ENCODE measurements at regions not wholly inside any gene's neighbourhood (a gene's known extent, or its start where the extent isn't known, plus 50 kb on each side); places are given as distances from the start of the nearest gene placed in this dataset.

DNA sequence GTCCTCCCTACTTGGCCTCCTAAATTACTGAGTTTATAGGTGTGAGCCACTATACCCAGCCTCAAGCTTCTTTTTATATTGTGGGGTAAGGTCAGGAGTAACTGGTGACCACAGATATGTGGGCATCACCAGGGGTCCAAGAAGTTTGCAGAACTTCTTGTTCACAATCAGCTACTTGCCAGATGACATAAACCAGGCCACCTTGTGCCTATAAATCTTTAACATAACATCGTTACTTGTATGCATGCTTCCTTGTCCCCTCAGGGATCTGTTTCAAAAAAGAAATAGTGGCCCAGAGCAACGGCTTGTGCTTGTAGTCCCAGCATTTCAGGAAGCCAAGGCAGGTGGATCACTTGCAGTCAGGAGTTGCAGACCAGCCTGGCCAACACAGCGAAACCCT lies 115.1 kb upstream of the FAM174B start:
- WGBS (ENCODE audit: extremely low coverage, insufficient coverage, insufficient read length) = no CpG with 5 or more reads among the region's 3 CpGs
- H3K4ac ChIP-seq (ENCODE audit: low read depth, low read length) = no peak overlapping the region

GRCh38 chr15:92772061-92772460 lies 116.5 kb upstream of the FAM174B start:
- no peak overlapping the region for H4K12ac ChIP-seq (ENCODE audit: low read depth, low read length)
- no peak overlapping the region for H2BK12ac ChIP-seq (ENCODE audit: low read length)
- H3K9me3 ChIP-seq (ENCODE audit: insufficient read depth, low read depth, low read length) = no peaks in the 10 kb centered on the region
- no peak overlapping the region for H3K4me2 ChIP-seq (ENCODE audit: low read length)
- H3K79me2 ChIP-seq (ENCODE audit: control insufficient read depth, insufficient read depth, low read length, poor library complexity) = no peaks in the 10 kb centered on the region
- no peak overlapping the region for H2AFZ ChIP-seq (ENCODE audit: insufficient read depth, low read length, poor library complexity)
- no peaks in the 10 kb centered on the region for H3K79me1 ChIP-seq (ENCODE audit: low read length)
- WGBS (ENCODE audit: extremely low coverage, insufficient coverage, insufficient read length) = no CpG with 5 or more reads among the region's 9 CpGs
- no peak overlapping the region for H3K9ac ChIP-seq (ENCODE audit: low read length)
- H3K4me1 ChIP-seq (ENCODE audit: control insufficient read depth in 1 of 2, insufficient read depth in 2 of 2, low read length in 2 of 2) = no peaks in the 10 kb centered on the region
- no peak overlapping the region for H4K8ac ChIP-seq (ENCODE audit: low read depth, low read length)
- no peak overlapping the region for H3K4ac ChIP-seq (ENCODE audit: low read depth, low read length)
- H2BK120ac ChIP-seq (ENCODE audit: insufficient read depth, low read length, poor library complexity) = no peak overlapping the region
- H2BK5ac ChIP-seq (ENCODE audit: low read depth, low read length, poor library complexity) = no peak overlapping the region
- H3K14ac ChIP-seq (ENCODE audit: low read length) = no peak overlapping the region
- H3K27me3 ChIP-seq (ENCODE audit: insufficient read depth, low read length) = no peaks in the 10 kb centered on the region
- no peak overlapping the region for H3K27ac ChIP-seq (ENCODE audit: low read depth, low read length)
- H3K36me3 ChIP-seq (ENCODE audit: control insufficient read depth in 1 of 2, insufficient read depth in 2 of 2, low read length in 2 of 2) = no peaks in the 10 kb centered on the region
- H3K18ac ChIP-seq (ENCODE audit: low read length) = no peak overlapping the region
- DNase-seq = no peak
- no peak overlapping the region for H4K91ac ChIP-seq (ENCODE audit: low read depth, low read length)
- no peak overlapping the region for H2AK5ac ChIP-seq (ENCODE audit: low read length)
- no peak overlapping the region for H3K23ac ChIP-seq (ENCODE audit: low read length)
- H3K4me3 ChIP-seq (ENCODE audit: low read depth, low read length) = no peak overlapping the region

More for the DNA sequence above, 115.1 kb upstream of the FAM174B start:
- Histone ChIP-seq H3K27me3 (ENCODE audit: insufficient read depth, low read length) (no peaks in the 10 kb centered on the region), H3K23ac (ENCODE audit: low read length) (no peak overlapping the region), H4K8ac (ENCODE audit: low read depth, low read length) (no peak overlapping the region), H3K4me3 (ENCODE audit: low read depth, low read length) (no peak overlapping the region), H3K79me2 (ENCODE audit: control insufficient read depth, insufficient read depth, low read length, poor library complexity) (no peaks in the 10 kb centered on the region), H3K9ac (ENCODE audit: low read length) (no peak overlapping the region), H2BK5ac (ENCODE audit: low read depth, low read length, poor library complexity) (no peak overlapping the region), H3K36me3 (ENCODE audit: control insufficient read depth in 1 of 2, insufficient read depth in 2 of 2, low read length in 2 of 2) (no peaks in the 10 kb centered on the region), H3K4me1 (ENCODE audit: control insufficient read depth in 1 of 2, insufficient read depth in 2 of 2, low read length in 2 of 2) (no peaks in the 10 kb centered on the region), H2AK5ac (ENCODE audit: low read length) (no peak overlapping the region), H4K91ac (ENCODE audit: low read depth, low read length) (no peak overlapping the region), H4K12ac (ENCODE audit: low read depth, low read length) (no peak overlapping the region), H3K27ac (ENCODE audit: low read depth, low read length) (no peak overlapping the region), H3K9me3 (ENCODE audit: insufficient read depth, low read depth, low read length) (no peaks in the 10 kb centered on the region), H3K14ac (ENCODE audit: low read length) (no peak overlapping the region), H3K18ac (ENCODE audit: low read length) (no peak overlapping the region), H3K79me1 (ENCODE audit: low read length) (no peaks in the 10 kb centered on the region), H2BK120ac (ENCODE audit: insufficient read depth, low read length, poor library complexity) (no peak overlapping the region), H2BK12ac (ENCODE audit: low read length) (no peak overlapping the region), H3K4me2 (ENCODE audit: low read length) (no peak overlapping the region), H2AFZ (ENCODE audit: insufficient read depth, low read length, poor library complexity) (no peak overlapping the region)
- no peak for DNase-seq

DNA sequence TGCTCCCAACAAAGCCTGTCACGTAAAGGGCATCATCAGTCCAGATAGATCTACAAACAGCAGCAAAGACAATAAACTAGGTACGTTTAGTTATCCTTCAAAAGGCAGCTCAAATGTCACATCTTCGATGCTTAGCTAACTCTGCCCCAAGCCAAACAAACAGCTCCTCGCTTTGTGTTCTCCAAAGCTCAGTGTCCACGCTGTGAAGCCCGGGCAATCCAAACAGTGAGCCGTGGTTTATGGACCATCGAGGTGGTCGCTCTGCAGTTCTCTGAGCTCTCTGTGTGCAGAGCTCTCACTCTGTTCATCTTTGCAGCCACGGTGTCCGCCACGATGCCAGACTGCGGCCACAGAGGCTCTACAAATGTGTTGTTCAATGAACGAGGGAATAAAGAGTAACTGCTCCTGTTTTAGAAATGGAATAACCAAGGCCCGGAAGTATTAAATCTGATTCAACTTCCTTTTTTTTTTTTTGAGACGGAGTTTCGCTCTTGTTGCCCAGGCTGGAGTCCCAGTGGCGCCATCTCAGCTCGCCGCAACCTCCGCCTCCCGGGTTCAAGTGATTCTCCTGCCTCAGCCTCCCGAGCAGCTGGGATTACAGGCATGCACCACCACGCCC lies 117.2 kb upstream of the FAM174B start:
- no peak overlapping the region for H2BK12ac ChIP-seq (ENCODE audit: low read length)
- H3K9me3 ChIP-seq (ENCODE audit: insufficient read depth, low read depth, low read length) = no peaks in the 10 kb centered on the region
- H2BK5ac ChIP-seq (ENCODE audit: low read depth, low read length, poor library complexity) = no peak overlapping the region
- no peak overlapping the region for H3K4ac ChIP-seq (ENCODE audit: low read depth, low read length)
- H4K12ac ChIP-seq (ENCODE audit: low read depth, low read length) = no peak overlapping the region
- no peak for DNase-seq
- no CpG with 5 or more reads among the region's 24 CpGs for WGBS (ENCODE audit: extremely low coverage, insufficient coverage, insufficient read length)
- H3K79me2 ChIP-seq (ENCODE audit: control insufficient read depth, insufficient read depth, low read length, poor library complexity) = no peaks in the 10 kb centered on the region
- H4K8ac ChIP-seq (ENCODE audit: low read depth, low read length) = no peak overlapping the region
- H4K91ac ChIP-seq (ENCODE audit: low read depth, low read length) = no peak overlapping the region
- H2AK5ac ChIP-seq (ENCODE audit: low read length) = no peak overlapping the region
- no peak overlapping the region for H3K27ac ChIP-seq (ENCODE audit: low read depth, low read length)
- no peak overlapping the region for H3K14ac ChIP-seq (ENCODE audit: low read length)
- no peaks in the 10 kb centered on the region for H3K79me1 ChIP-seq (ENCODE audit: low read length)
- no peak overlapping the region for H3K9ac ChIP-seq (ENCODE audit: low read length)
- no peaks in the 10 kb centered on the region for H3K4me1 ChIP-seq (ENCODE audit: control insufficient read depth in 1 of 2, insufficient read depth in 2 of 2, low read length in 2 of 2)
- H3K4me2 ChIP-seq (ENCODE audit: low read length) = no peak overlapping the region
- no peak overlapping the region for H2BK120ac ChIP-seq (ENCODE audit: insufficient read depth, low read length, poor library complexity)
- H3K27me3 ChIP-seq (ENCODE audit: insufficient read depth, low read length) = no peaks in the 10 kb centered on the region
- H3K18ac ChIP-seq (ENCODE audit: low read length) = no peak overlapping the region
- H3K36me3 ChIP-seq (ENCODE audit: control insufficient read depth in 1 of 2, insufficient read depth in 2 of 2, low read length in 2 of 2) = no peaks in the 10 kb centered on the region
- H3K23ac ChIP-seq (ENCODE audit: low read length) = no peak overlapping the region
- H2AFZ ChIP-seq (ENCODE audit: insufficient read depth, low read length, poor library complexity) = no peak overlapping the region
- no peak overlapping the region for H3K4me3 ChIP-seq (ENCODE audit: low read depth, low read length)

DNA sequence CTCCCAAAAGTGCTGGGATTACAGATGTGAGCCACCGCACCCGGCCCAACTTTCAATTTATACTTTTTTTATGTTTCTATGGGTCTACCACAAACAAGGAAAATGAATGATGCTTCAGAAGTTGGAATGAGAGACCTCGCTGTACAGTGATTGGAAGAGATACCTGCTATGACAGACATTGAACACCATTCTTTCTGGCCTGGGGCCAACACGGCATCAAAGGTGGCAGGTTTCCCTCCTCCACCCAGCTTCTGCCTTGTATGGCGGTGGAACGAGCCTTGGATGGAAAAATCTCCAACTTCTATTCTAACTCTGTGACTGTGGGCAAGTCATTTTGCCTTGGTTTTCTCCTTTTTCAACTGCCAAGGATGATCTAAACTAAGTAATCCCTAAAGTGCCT lies 117.8 kb upstream of the FAM174B start:
- no CpG with 5 or more reads among the region's 6 CpGs for WGBS (ENCODE audit: extremely low coverage, insufficient coverage, insufficient read length)
- H2AFZ ChIP-seq (ENCODE audit: insufficient read depth, low read length, poor library complexity) = no peak overlapping the region

More for the DNA sequence above, 117.8 kb upstream of the FAM174B start:
- no peak overlapping the region for H2AK5ac ChIP-seq (ENCODE audit: low read length)
- H4K12ac ChIP-seq (ENCODE audit: low read depth, low read length) = no peak overlapping the region
- H3K9me3 ChIP-seq (ENCODE audit: insufficient read depth, low read depth, low read length) = no peaks in the 10 kb centered on the region
- H3K27ac ChIP-seq (ENCODE audit: low read depth, low read length) = no peak overlapping the region
- H3K4me3 ChIP-seq (ENCODE audit: low read depth, low read length) = no peak overlapping the region
- H3K4ac ChIP-seq (ENCODE audit: low read depth, low read length) = no peak overlapping the region
- H3K36me3 ChIP-seq (ENCODE audit: control insufficient read depth in 1 of 2, insufficient read depth in 2 of 2, low read length in 2 of 2) = no peaks in the 10 kb centered on the region
- no peak overlapping the region for H2BK12ac ChIP-seq (ENCODE audit: low read length)
- H3K4me1 ChIP-seq (ENCODE audit: control insufficient read depth in 1 of 2, insufficient read depth in 2 of 2, low read length in 2 of 2) = no peaks in the 10 kb centered on the region
- H3K79me2 ChIP-seq (ENCODE audit: control insufficient read depth, insufficient read depth, low read length, poor library complexity) = no peaks in the 10 kb centered on the region
- no peak overlapping the region for H4K91ac ChIP-seq (ENCODE audit: low read depth, low read length)
- peak overlapping the region; percentile 22 for H3K9ac ChIP-seq (ENCODE audit: low read length)
- H2BK120ac ChIP-seq (ENCODE audit: insufficient read depth, low read length, poor library complexity) = no peak overlapping the region
- H3K23ac ChIP-seq (ENCODE audit: low read length) = no peak overlapping the region
- no peak overlapping the region for H4K8ac ChIP-seq (ENCODE audit: low read depth, low read length)
- H3K27me3 ChIP-seq (ENCODE audit: insufficient read depth, low read length) = no peaks in the 10 kb centered on the region
- no peak overlapping the region for H3K14ac ChIP-seq (ENCODE audit: low read length)
- no peak for DNase-seq
- H3K79me1 ChIP-seq (ENCODE audit: low read length) = no peaks in the 10 kb centered on the region
- H2BK5ac ChIP-seq (ENCODE audit: low read depth, low read length, poor library complexity) = no peak overlapping the region
- no peak overlapping the region for H3K4me2 ChIP-seq (ENCODE audit: low read length)
- H3K18ac ChIP-seq (ENCODE audit: low read length) = no peak overlapping the region
